Mammary epithelial cell (primary cell): ENCODE measurements at regions not wholly inside any gene's neighbourhood (a gene's known extent, or its start where the extent isn't known, plus 50 kb on each side); places are given as distances from the start of the nearest gene placed in this dataset.

Experiments
- CTCF ChIP-seq, 2 donors: IDR thresholded peaks in 1 of 2; conservative IDR thresholded peaks in 1 of 2; 2 replicates each; pipeline ENCODE4 v1.5.1; 2011 to 2012; ENCODE audit warnings: inconsistent platforms in 2 of 2, low read length in 2 of 2, mild to moderate bottlenecking in 2 of 2, control low read depth in 1 of 2, low read depth in 1 of 2; ENCODE audit not compliant: insufficient read depth in 1 of 2; ENCODE audit errors: extremely low read depth in 1 of 2
- EZH2 ChIP-seq: IDR thresholded peaks from 2 replicates; pipeline ENCODE4 v1.6.1; 2012; ENCODE audit warnings: low read length, inconsistent platforms, borderline replicate concordance

GRCh38 chr2:100745604-100746003 lies 74.3 kb upstream of the NPAS2 start:
- no peak for TF ChIP-seq EZH2
- no peak for TF ChIP-seq CTCF (conservative IDR thresholded peaks at IDR 0.05 in 1 of 2, IDR thresholded peaks at IDR 0.05 in 1 of 2; ENCODE audit: extremely low read depth in 1 of 2, insufficient read depth in 1 of 2, low read depth in 1 of 2, low read length in 2 of 2)
